Nephron (organoid): ENCODE measurements at regions not wholly inside any gene's neighbourhood (a gene's known extent, or its start where the extent isn't known, plus 50 kb on each side); places are given as distances from the start of the nearest gene placed in this dataset.

ENCODE experiments used
- H3K27ac Mint-ChIP-seq, 3 experiments: 2 replicates each; pipeline ENCODE4 v1.8.0; 2020; ENCODE audit warnings: mixed read lengths in 3 of 3, mild to moderate bottlenecking in 2 of 3, moderate library complexity in 1 of 3
- H3K27me3 Mint-ChIP-seq: 2 replicates; pipeline ENCODE4 v1.8.0; 2021; ENCODE audit warnings: low read depth, mild to moderate bottlenecking, moderate library complexity, mixed read lengths
- H3K36me3 Mint-ChIP-seq: 2 replicates; pipeline ENCODE4 v1.8.0; 2020; ENCODE audit warnings: low read depth, mixed read lengths
- H3K4me1 Mint-ChIP-seq: 2 replicates; pipeline ENCODE4 v1.8.0; 2020; ENCODE audit warnings: mixed read lengths
- H3K4me3 Mint-ChIP-seq, 3 experiments: 2 replicates each; pipeline ENCODE4 v1.8.0; 2020; ENCODE audit warnings: mild to moderate bottlenecking in 3 of 3, mixed read lengths in 3 of 3, moderate library complexity in 2 of 3
- H3K9me3 Mint-ChIP-seq: 2 replicates; pipeline ENCODE4 v1.8.0; 2020; ENCODE audit warnings: mixed read lengths
- TF ChIP-seq, protein P1 (sequence below), 3 experiments: fragments of 200-600 bp; sonication (generic); IDR thresholded peaks; one replicate each; pipeline ENCODE4 v1.5.0; 2021; ENCODE audit warnings: antibody characterized with exemption in 3 of 3; ENCODE audit not compliant: unreplicated experiment in 3 of 3

DNA sequence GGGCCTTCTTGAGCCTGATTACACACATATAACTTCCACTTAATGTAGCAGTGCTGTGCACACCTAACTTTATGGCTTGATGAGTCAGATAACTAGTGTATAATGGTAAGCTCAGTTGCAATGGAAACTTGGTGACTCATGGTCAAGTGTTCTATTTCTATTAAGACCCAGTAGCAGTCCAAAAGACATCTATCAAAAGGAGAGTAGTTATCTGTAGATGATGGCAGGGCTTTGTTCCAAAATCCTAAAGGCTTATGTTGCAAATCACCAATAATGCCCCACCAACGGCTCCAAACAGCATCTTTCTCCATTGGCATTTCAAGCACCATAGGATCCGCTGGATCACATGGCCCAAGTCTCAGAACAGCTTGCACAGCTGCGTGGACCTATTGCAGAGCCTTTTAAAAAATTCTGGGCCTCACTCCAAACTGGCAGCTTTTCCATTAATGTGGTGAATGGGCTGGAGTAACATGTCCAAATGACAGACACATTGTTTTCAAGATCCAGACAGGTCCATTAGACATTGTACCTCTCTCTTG is 566.8 kb upstream of the USP24 start:
- Mint-ChIP-seq H3K36me3 (no peaks in the 10 kb centered on the region), H3K4me1 (no peaks in the 10 kb centered on the region), H3K27ac (no peak overlapping the region), H3K27me3 (peaks cover 4% of the 10 kb centered on the region), H3K9me3 (no peaks in the 10 kb centered on the region), H3K4me3 (no peak overlapping the region)
- TF ChIP-seq, protein P1, sequence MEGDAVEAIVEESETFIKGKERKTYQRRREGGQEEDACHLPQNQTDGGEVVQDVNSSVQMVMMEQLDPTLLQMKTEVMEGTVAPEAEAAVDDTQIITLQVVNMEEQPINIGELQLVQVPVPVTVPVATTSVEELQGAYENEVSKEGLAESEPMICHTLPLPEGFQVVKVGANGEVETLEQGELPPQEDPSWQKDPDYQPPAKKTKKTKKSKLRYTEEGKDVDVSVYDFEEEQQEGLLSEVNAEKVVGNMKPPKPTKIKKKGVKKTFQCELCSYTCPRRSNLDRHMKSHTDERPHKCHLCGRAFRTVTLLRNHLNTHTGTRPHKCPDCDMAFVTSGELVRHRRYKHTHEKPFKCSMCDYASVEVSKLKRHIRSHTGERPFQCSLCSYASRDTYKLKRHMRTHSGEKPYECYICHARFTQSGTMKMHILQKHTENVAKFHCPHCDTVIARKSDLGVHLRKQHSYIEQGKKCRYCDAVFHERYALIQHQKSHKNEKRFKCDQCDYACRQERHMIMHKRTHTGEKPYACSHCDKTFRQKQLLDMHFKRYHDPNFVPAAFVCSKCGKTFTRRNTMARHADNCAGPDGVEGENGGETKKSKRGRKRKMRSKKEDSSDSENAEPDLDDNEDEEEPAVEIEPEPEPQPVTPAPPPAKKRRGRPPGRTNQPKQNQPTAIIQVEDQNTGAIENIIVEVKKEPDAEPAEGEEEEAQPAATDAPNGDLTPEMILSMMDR (IDR thresholded peaks at IDR 0.05; ENCODE audit: unreplicated experiment in 3 of 3) = no peak

DNA sequence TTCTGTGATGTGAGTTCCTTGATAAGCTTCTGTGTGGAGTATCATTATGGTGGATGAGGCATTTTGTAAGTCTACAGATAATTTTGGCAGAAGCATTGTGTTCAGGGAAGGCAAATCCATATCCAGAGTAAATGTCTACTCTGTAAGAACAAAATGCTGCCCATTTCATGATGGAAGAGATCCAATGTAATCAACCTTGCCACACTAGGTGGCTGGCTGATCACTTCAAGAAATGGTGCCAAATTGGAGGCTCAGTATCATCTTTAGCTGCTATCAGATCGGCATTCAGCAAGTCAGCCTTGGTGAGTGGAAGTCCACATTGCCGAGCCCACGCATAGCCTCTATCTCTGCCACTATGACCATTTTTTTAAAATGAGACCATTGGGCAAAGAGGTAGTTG is 565.8 kb upstream of the USP24 start:
- Mint-ChIP-seq H3K27me3 (peaks cover 4% of the 10 kb centered on the region), H3K4me3 (no peak overlapping the region), H3K36me3 (no peaks in the 10 kb centered on the region), H3K4me1 (no peaks in the 10 kb centered on the region), H3K9me3 (no peaks in the 10 kb centered on the region), H3K27ac (no peak overlapping the region)
- TF ChIP-seq, protein P1 (IDR thresholded peaks at IDR 0.05; ENCODE audit: unreplicated experiment in 3 of 3) = no peak

DNA sequence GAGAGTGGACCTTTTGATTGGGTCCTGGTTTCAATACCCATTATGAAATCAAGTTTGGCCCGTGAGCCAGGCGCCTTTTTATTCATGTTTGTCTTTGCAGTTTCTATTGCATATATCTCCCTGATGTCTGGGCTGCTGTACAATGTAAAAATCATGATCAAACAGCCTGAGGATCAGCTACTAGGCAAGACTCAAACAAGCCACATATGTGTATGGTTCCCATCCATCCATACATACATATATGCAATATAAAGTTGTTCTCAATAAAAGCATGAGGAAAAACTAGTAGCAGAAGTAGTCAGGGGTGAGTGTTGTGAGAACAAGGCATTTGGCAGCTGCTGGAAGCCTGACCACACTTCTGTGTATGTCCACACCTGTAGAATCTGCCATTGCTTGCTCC is 562.4 kb upstream of the USP24 start:
- Mint-ChIP-seq H3K27me3 (peaks cover 4% of the 10 kb centered on the region), H3K36me3 (peaks cover 3% of the 10 kb centered on the region), H3K4me3 (no peak overlapping the region), H3K4me1 (no peaks in the 10 kb centered on the region), H3K9me3 (peaks cover 12% of the 10 kb centered on the region), H3K27ac (no peak overlapping the region)
- TF ChIP-seq, protein P1 (IDR thresholded peaks at IDR 0.05; ENCODE audit: unreplicated experiment in 3 of 3) = no peak

DNA sequence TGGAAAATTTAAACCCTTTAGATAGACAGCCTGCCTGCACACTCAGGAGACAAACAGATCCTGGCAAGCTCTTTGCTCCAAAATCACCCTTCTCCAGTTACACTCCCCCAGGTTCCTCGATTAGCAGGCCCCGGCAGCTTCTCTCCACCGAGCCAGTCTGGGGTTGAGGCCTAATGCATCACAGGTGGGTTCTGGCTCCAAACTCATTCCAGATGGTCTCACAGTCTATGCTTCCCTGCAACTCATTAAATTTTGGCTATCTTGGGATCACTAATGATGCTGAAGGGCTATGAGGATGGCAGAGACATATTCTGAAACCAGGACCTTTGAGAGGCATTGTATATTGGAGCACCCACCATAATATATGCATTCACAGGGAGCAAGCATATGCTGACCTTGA is 559.8 kb upstream of the USP24 start:
- no peak overlapping the region for H3K4me3 Mint-ChIP-seq
- H3K36me3 Mint-ChIP-seq = peaks cover 3% of the 10 kb centered on the region
- H3K9me3 Mint-ChIP-seq = peaks cover 12% of the 10 kb centered on the region
- peaks cover 5% of the 10 kb centered on the region for H3K4me1 Mint-ChIP-seq
- H3K27me3 Mint-ChIP-seq = peaks cover 4% of the 10 kb centered on the region
- H3K27ac Mint-ChIP-seq = peak overlapping the region in 1 of 3 experiments; percentile 36
- TF ChIP-seq, protein P1 (IDR thresholded peaks at IDR 0.05; ENCODE audit: unreplicated experiment in 3 of 3) = no peak

DNA sequence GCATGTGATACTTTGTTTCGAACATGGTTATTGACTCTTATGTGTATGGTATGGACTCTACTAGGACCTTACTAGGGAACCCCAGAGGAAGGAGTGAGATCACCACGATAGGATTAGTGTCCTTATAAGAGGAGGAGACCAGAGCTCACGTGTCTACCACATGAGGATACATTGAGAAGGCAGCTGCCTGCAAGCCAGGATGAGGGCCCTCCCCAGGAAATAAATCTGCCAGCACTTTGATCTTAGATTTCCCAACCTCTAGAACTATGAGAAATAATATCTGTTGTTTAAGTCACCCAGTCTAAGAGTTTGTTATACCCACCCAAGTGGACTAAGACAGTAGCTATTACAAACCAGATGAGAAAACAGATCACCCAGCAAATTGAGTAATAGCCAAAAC is 559.3 kb upstream of the USP24 start:
- Mint-ChIP-seq H3K27ac (no peak overlapping the region), H3K27me3 (peaks cover 4% of the 10 kb centered on the region), H3K36me3 (peaks cover 3% of the 10 kb centered on the region), H3K4me3 (no peak overlapping the region), H3K4me1 (peaks cover 5% of the 10 kb centered on the region), H3K9me3 (peaks cover 12% of the 10 kb centered on the region)
- TF ChIP-seq, protein P1 (IDR thresholded peaks at IDR 0.05; ENCODE audit: unreplicated experiment in 3 of 3) = no peak

DNA sequence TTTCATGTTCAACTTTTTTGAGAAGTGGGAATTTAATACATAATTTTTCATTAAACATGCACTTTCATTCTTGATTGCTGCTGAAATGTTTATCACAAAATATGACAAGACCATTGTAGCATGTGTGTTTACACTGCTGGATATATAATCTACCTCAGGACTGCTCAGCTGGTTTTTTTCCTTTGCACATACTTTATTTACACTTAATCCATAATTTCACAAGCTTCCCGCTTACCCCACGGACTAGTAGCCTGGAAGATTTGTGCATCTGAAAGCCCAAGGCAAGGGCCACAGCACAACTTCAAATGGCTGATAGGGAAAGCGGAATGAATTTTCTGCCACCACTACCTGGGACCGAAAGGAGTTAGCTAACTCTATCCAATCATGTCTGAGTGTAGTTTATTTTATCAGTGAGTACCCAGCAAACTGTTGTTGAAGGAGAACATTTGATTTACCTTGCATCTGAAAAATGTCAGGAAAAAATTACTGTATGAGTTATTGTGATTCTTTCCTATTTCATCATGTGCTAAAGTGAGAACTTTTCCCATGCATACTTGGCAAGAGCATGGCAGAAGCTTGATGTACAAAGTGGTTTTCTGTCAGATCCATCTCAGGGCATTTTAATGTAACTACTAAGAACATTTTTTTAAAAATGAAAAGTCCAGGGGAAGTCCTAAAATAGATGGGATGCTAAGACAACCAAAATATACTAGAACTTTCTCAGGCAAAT is 558.2 kb upstream of the USP24 start:
- Mint-ChIP-seq H3K27ac (no peak overlapping the region), H3K36me3 (peaks cover 3% of the 10 kb centered on the region), H3K4me3 (no peak overlapping the region), H3K9me3 (peaks cover 12% of the 10 kb centered on the region), H3K4me1 (peaks cover 11% of the 10 kb centered on the region), H3K27me3 (peaks cover 4% of the 10 kb centered on the region)
- TF ChIP-seq, protein P1 (IDR thresholded peaks at IDR 0.05; ENCODE audit: unreplicated experiment in 3 of 3) = no peak
